HG03045 (cell line): ENCODE measurements at regions not wholly inside any gene's neighbourhood (a gene's known extent, or its start where the extent isn't known, plus 50 kb on each side); places are given as distances from the start of the nearest gene placed in this dataset.
A peak's percentile ranks its signal among the peaks of the same experiment; 100 is the strongest.

ENCODE experiments used
- ATAC-seq: cut with Tn5 transposase; IDR thresholded peaks from one replicate; pipeline ENCODE4 v1.9.1; 2021; ENCODE audit warnings: mild to moderate bottlenecking, moderate library complexity; ENCODE audit not compliant: unreplicated experiment

DNA sequence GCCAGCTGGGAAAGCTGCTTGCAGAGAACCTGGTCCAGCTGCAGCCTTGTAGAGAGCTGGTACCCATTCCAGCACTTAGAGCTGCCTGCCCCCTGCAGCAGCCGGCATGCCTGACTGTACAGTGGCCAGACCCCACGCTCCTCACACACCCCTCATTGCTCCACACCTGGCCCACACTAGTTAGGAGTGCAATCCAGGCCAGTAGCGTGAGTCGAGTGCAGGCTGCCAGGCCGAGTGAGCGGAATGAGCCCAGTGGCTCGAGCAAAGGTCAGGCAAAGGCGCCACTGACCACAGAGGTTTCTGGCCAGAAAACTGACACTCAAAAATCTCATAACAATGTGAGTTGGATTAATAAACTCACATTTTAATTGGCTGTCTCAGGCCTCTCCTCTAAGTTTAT is 921.7 kb upstream of the KCND2 start:
- no peak for ATAC-seq

GRCh38 chr7:119374436-119374835 is 898.5 kb upstream of the KCND2 start:
- no peak for ATAC-seq

DNA sequence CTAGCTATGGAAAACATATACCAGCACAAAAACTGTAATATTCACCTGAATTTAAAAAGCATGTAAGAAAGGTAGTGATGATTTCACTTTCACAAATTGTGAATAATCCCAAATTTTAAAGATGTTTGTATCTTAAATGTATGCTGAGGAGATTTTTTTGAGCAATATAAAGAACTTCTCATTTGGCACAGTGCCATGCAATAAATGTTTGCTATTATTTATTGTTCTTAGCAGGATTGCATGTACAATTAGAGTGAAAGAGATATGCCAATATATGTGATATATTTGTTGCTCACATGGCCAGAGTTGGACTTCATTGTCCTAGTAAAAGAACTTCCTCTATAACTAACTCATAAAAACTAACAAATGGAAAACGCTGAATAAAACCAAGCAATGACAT is 895.1 kb upstream of the KCND2 start:
- ATAC-seq: no peak

DNA sequence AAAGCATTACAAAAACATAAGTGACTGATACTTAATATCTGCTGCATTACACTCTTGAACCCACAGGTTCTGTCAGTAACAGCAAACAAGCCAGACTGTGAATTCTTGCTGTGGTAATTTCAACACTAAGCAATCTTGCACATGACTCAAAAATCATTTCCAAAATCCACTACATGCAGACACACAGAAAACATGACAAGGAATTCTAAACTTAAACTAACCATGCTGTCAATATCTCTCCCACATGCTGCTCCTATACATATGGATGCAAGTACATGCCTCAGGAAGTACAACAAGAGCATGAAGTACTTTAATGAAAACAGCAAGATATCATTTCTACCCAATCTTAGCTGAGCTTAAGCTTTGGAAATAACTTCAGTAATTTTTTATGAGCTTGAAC is 890.2 kb upstream of the KCND2 start:
- ATAC-seq: no peak

- no peak for ATAC-seq
Measured at GRCh38 chr7:119395024-119395423, 878.0 kb upstream of the KCND2 start.

- ATAC-seq: peak; percentile 74
Measured at GRCh38 chr7:119397156-119397555, 875.8 kb upstream of the KCND2 start.

- ATAC-seq: no peak
Measured at GRCh38 chr7:119408596-119408995, 864.4 kb upstream of the KCND2 start.

GRCh38 chr7:119413314-119413805 is 859.6 kb upstream of the KCND2 start:
- ATAC-seq: no peak

- ATAC-seq: no peak
Measured at GRCh38 chr7:119415682-119416081, 857.3 kb upstream of the KCND2 start.

DNA sequence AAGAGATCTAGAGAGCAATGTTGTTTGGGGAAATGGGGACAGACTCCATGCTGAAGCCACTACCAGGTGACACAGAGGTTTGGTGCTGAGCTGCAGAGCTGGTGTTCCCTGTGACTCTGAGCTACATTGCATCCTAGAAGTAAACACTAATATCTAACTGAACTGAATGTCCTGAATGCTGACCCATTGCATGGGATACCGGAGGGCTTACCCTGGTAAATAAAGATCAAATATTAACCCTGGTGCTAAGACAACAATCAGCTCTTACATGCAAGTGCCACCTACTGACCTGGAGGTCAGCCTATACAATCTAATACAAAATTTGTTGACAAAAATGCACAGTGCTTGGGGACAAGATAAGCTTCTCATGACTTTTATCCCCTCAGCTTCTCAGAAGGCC is 851.3 kb upstream of the KCND2 start:
- ATAC-seq: no peak

GRCh38 chr7:119436882-119437281 is 836.1 kb upstream of the KCND2 start:
- ATAC-seq: no peak

DNA sequence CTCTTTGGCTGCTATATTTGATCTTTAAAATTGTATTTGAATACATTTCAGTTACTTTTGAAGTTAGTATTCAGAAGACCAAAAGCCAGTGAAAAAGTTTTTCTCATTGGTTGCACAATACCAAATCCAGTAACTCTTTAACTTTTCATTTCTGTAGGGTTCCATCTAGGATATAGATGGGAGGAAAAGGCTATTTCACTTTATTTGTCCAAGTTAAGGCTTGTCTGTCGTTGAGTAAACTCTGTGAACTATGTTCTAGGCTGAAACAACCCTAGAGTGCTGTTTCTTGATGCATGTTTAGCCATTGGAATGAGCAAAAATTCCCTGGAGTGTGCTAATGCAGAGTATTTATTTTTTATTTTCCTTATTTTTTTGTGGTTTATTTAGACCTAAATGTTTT is 834.7 kb upstream of the KCND2 start:
- no peak for ATAC-seq

DNA sequence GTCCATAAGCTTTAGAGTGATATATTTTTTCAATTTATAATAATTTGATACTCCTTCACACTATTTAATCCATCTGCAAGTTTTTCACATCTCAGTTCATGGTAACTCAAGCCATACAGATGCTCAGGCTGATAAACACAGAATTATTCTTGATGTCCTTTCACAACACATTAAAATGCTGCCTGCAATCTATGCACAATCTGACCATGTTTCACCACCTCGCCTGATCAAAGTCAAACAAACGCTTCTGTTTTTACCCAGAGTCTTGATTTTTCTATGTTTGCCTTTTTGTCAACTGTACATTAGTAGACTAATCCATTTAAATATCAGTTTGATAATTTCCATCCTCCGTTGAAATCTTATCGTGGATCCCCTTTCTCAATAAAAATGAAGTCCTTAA is 833.8 kb upstream of the KCND2 start:
- ATAC-seq: no peak

GRCh38 chr7:119452401-119452800 is 820.6 kb upstream of the KCND2 start:
- no peak for ATAC-seq

- ATAC-seq: no peak
Measured at GRCh38 chr7:119465798-119466305, 807.1 kb upstream of the KCND2 start.

GRCh38 chr7:119472408-119473038 is 800.5 kb upstream of the KCND2 start:
- ATAC-seq: no peak

GRCh38 chr7:119482209-119482608 is 790.8 kb upstream of the KCND2 start:
- ATAC-seq: peak; percentile 78

DNA sequence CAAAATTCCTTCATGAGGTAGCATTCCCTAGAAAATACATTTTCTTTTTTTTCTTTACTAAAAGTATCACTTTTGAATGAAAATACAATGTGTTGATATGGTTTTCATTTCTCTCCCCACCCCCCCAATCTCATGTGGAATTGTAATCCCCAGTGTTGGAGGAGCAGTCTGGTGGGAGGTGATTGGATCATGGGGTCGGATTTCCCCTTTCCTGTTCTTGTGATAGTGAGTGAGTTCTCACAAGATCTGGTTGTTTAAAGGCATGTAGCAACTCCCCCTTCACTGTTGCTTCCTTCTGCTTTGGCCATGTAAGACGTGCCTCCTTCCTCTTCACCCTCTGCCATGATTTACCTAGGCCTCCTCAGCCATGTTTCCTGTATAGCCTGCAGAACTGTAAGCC is 790.3 kb upstream of the KCND2 start:
- no peak for ATAC-seq

DNA sequence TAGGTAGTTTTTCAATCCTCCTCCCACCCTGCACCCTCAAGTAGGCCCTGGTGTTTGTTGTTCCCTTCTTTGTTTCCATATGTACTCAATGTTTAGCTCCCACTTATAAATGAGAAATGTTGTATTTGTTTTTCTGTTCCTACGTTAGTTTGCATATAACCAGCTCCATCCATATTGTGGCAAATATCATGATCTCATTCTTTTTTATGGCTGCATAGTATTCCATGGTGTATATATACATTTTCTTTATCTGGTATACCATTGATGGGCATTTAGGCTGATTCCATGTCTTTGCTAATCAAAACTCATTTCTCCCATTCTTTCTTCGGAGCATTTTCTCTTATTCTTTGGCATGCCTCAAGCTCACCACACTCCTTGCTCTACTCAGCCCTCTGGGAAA is 789.6 kb upstream of the KCND2 start:
- no peak for ATAC-seq

DNA sequence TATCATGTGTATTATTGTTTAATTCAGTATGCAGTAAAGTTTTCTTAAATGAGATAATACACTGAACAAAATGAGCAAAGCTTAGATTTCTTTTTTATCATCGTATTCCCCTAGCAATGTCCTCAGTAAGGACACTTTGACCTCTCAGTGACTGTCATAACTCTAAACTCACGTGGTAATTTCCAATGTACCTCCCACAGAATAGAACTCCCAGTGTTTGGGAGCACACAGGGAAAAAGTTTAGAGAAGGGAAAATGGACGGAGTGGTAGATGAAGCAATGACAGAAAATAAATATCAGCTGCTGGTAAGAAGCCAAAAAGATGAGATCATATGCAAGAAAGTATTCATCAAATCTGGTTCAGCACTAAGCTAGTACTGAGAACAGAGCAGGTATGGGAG is 758.6 kb upstream of the KCND2 start:
- ATAC-seq: no peak

- ATAC-seq: no peak
Measured at GRCh38 chr7:119515214-119515613, 757.8 kb upstream of the KCND2 start.

- no peak for ATAC-seq
Measured at GRCh38 chr7:119515962-119516361, 757.0 kb upstream of the KCND2 start.

GRCh38 chr7:119522263-119522662 is 750.7 kb upstream of the KCND2 start:
- no peak for ATAC-seq
